ENCODE measurements at regions not wholly inside any gene's neighbourhood (a gene's known extent, or its start where the extent isn't known, plus 50 kb on each side); places are given as distances from the start of the nearest gene placed in this dataset.
"Not testable (repeated sequence)": the region's sequence is repeated elsewhere in the genome, so short reads cannot be mapped to it uniquely, and the experiment has no call there.

GRCh38 chr5:90284375-90284774 lies 125.2 kb downstream of the CETN3 start:
- no peak for DNase-seq

GRCh38 chr5:90279091-90279490 lies 130.5 kb downstream of the CETN3 start:
- DNase-seq, result no peak

- DNase-seq, result no peak
These were observed 135.3 kb downstream of the CETN3 start for GRCh38 chr5:90274216-90274615.

GRCh38 chr5:90267646-90268045 lies 141.9 kb downstream of the CETN3 start:
- DNase-seq, result no peak

- DNase-seq, result no peak
These were observed 144.1 kb downstream of the CETN3 start for GRCh38 chr5:90265545-90265857.

- DNase-seq, result peak; percentile 18
These were observed 144.6 kb downstream of the CETN3 start for GRCh38 chr5:90264689-90265544.

GRCh38 chr5:90263102-90263820 lies 146.3 kb downstream of the CETN3 start:
- DNase-seq, result no peak

GRCh38 chr5:90251447-90251846 lies 158.1 kb downstream of the CETN3 start:
- no peak for DNase-seq

GRCh38 chr5:90248640-90249039 lies 160.9 kb downstream of the CETN3 start:
- DNase-seq, result no peak

GRCh38 chr5:90243848-90244247 lies 165.7 kb downstream of the CETN3 start:
- DNase-seq, result not testable (repeated sequence)

- no peak for DNase-seq
These were observed 176.1 kb downstream of the CETN3 start for GRCh38 chr5:90233476-90233875.

GRCh38 chr5:90231688-90232087 lies 177.9 kb downstream of the CETN3 start:
- DNase-seq, result no peak

GRCh38 chr5:90227683-90228082 lies 181.9 kb downstream of the CETN3 start:
- DNase-seq, result no peak

GRCh38 chr5:90226433-90227099 lies 183.0 kb downstream of the CETN3 start:
- DNase-seq, result no peak

- no peak for DNase-seq
These were observed 185.2 kb downstream of the CETN3 start for GRCh38 chr5:90224342-90224741.

GRCh38 chr5:90223756-90224155 lies 185.8 kb downstream of the CETN3 start:
- DNase-seq, result no peak

- no peak for DNase-seq
These were observed 187.6 kb downstream of the CETN3 start for GRCh38 chr5:90221951-90222350.

GRCh38 chr5:90220554-90220953 lies 189.0 kb downstream of the CETN3 start:
- DNase-seq, result no peak

- no peak for DNase-seq
These were observed 194.6 kb downstream of the CETN3 start for GRCh38 chr5:90214991-90215390.

GRCh38 chr5:90208323-90208722 lies 201.2 kb downstream of the CETN3 start:
- DNase-seq, result not testable (repeated sequence)

- no peak for DNase-seq
These were observed 207.6 kb downstream of the CETN3 start for GRCh38 chr5:90201923-90202322.

- DNase-seq, result no peak
These were observed 216.3 kb downstream of the CETN3 start for GRCh38 chr5:90193185-90193822.

- DNase-seq, result no peak
These were observed 218.1 kb downstream of the CETN3 start for GRCh38 chr5:90191352-90192045.

All from effector CD4-positive, alpha-beta T cell (primary cell).